GM18861 (cell line): ENCODE measurements at regions not wholly inside any gene's neighbourhood (a gene's known extent, or its start where the extent isn't known, plus 50 kb on each side); places are given as distances from the start of the nearest gene placed in this dataset.
"Not testable (repeated sequence)": the region's sequence is repeated elsewhere in the genome, so short reads cannot be mapped to it uniquely, and the experiment has no call there.

Experiments
- ATAC-seq: cut with Tn5 transposase; IDR thresholded peaks from one replicate; pipeline ENCODE4 v1.9.1; 2021; ENCODE audit not compliant: unreplicated experiment

GRCh38 chrX:55326985-55327384 is 62.3 kb upstream of the PAGE3 start:
- no peak for ATAC-seq

GRCh38 chrX:55335296-55335695 is 70.6 kb upstream of the PAGE3 start:
- no peak for ATAC-seq

GRCh38 chrX:55336176-55336575 is 71.5 kb upstream of the PAGE3 start:
- ATAC-seq, result no peak

- no peak for ATAC-seq
These were observed 76.2 kb upstream of the PAGE3 start for GRCh38 chrX:55340896-55341433.

- ATAC-seq, result peak; percentile 94
These were observed 78.1 kb upstream of the PAGE3 start for GRCh38 chrX:55342533-55343501.

GRCh38 chrX:55356609-55357008 is 91.9 kb upstream of the PAGE3 start:
- no peak for ATAC-seq

GRCh38 chrX:55357236-55357635 is 92.5 kb upstream of the PAGE3 start:
- ATAC-seq, result no peak

GRCh38 chrX:55379396-55379795 is 72.5 kb upstream of the MAGEH1 start:
- ATAC-seq, result no peak

GRCh38 chrX:55389376-55389775 is 62.6 kb upstream of the MAGEH1 start:
- ATAC-seq, result no peak

- ATAC-seq, result not testable (repeated sequence)
These were observed 55.1 kb upstream of the MAGEH1 start for GRCh38 chrX:55396836-55397235.
